GM23338 (cell line): ENCODE measurements at regions not wholly inside any gene's neighbourhood (a gene's known extent, or its start where the extent isn't known, plus 50 kb on each side); places are given as distances from the start of the nearest gene placed in this dataset.

Source experiments
- ATAC-seq: fragments of 200-7000 bp; cut with Tn5 transposase; 3 replicates; pipeline ENCODE4 v1.9.1; 2020
- DNase-seq: peaks from one replicate; pipeline ENCODE4 v3.0.0-alpha.2; 2015; ENCODE audit warnings: low spot score
- H2AFZ ChIP-seq: fragments of 200-600 bp; sonication (generic); 2 replicates; pipeline ENCODE4 v1.8.0; 2016; ENCODE audit warnings: antibody characterized with exemption, mild to moderate bottlenecking, moderate library complexity
- H3F3A ChIP-seq: fragments of 200-600 bp; sonication (generic); replicated peaks from 2 replicates; pipeline ENCODE4 v1.8.0; 2017; ENCODE audit warnings: antibody characterized with exemption, mixed run types, low read depth
- H3K27ac ChIP-seq: fragments of 200-600 bp; sonication (generic); 2 replicates; pipeline ENCODE4 v1.6.1; 2016; ENCODE audit warnings: low read depth
- H3K27me3 ChIP-seq: fragments of 200-600 bp; sonication (generic); 2 replicates; pipeline ENCODE4 v1.8.0; 2016; ENCODE audit warnings: mild to moderate bottlenecking, mixed run types, moderate library complexity; ENCODE audit not compliant: insufficient read depth
- H3K36me3 ChIP-seq: fragments of 200-600 bp; sonication (generic); 2 replicates; pipeline ENCODE4 v1.8.0; 2016; ENCODE audit warnings: mild to moderate bottlenecking; ENCODE audit not compliant: insufficient read depth
- H3K4me1 ChIP-seq: fragments of 200-600 bp; sonication (generic); 2 replicates; pipeline ENCODE4 v1.8.0; 2016; ENCODE audit warnings: mild to moderate bottlenecking, moderate library complexity; ENCODE audit not compliant: insufficient read depth
- H3K4me2 ChIP-seq: fragments of 200-600 bp; sonication (generic); 2 replicates; pipeline ENCODE4 v1.7.1; 2017; ENCODE audit warnings: mixed run types
- H3K4me3 ChIP-seq: fragments of 200-600 bp; sonication (generic); 2 replicates; pipeline ENCODE4 v1.6.1; 2016; ENCODE audit warnings: mixed run types
- H3K79me2 ChIP-seq: fragments of 200-600 bp; sonication (generic); replicated peaks from 2 replicates; pipeline ENCODE4 v1.8.0; 2017; ENCODE audit warnings: mild to moderate bottlenecking; ENCODE audit not compliant: insufficient read depth
- H3K9me2 ChIP-seq: fragments of 200-600 bp; sonication (generic); 2 replicates; pipeline ENCODE4 v1.8.0; 2017; ENCODE audit not compliant: insufficient read depth
- H4K20me1 ChIP-seq: fragments of 200-600 bp; sonication (generic); replicated peaks from 2 replicates; pipeline ENCODE4 v1.8.0; 2017; ENCODE audit warnings: mild to moderate bottlenecking; ENCODE audit not compliant: insufficient read depth
- H3K27ac Mint-ChIP-seq: 2 replicates; pipeline ENCODE4 v1.8.0; 2020; ENCODE audit warnings: inconsistent platforms, mild to moderate bottlenecking, moderate library complexity, mixed read lengths
- H3K27me3 Mint-ChIP-seq: 3 replicates; pipeline ENCODE4 v1.8.0; 2022; ENCODE audit warnings: low read depth, mild to moderate bottlenecking, moderate library complexity, mixed read lengths, inconsistent platforms; ENCODE audit not compliant: insufficient read depth, poor library complexity
- H3K36me3 Mint-ChIP-seq: 3 replicates; pipeline ENCODE4 v1.8.0; 2021; ENCODE audit warnings: low read depth, mild to moderate bottlenecking, inconsistent platforms, moderate library complexity, mixed read lengths
- H3K4me1 Mint-ChIP-seq: 3 replicates; pipeline ENCODE4 v1.8.0; 2020; ENCODE audit warnings: mild to moderate bottlenecking, inconsistent platforms, mixed read lengths
- H3K4me3 Mint-ChIP-seq: 3 replicates; pipeline ENCODE4 v1.8.0; 2021; ENCODE audit warnings: moderate library complexity, mild to moderate bottlenecking, inconsistent platforms, mixed read lengths
- H3K9me3 Mint-ChIP-seq: 3 replicates; pipeline ENCODE4 v1.8.0; 2020; ENCODE audit warnings: moderate library complexity, mild to moderate bottlenecking, inconsistent platforms, mixed read lengths
- CREB1 ChIP-seq: fragments of 250-450 bp; sonication (Bioruptor Pico); IDR thresholded peaks from 2 replicates; pipeline ENCODE4 v1.5.0; 2020; ENCODE audit warnings: low read depth, mild to moderate bottlenecking, moderate library complexity
- ETS1 ChIP-seq: IDR thresholded peaks from 2 replicates; pipeline ENCODE4 v1.6.1; 2016; ENCODE audit warnings: antibody characterized with exemption
- EZH2 ChIP-seq: fragments of 200-600 bp; sonication (generic); IDR thresholded peaks from one replicate; pipeline ENCODE4 v1.8.0; 2017; ENCODE audit warnings: antibody characterized with exemption, mild to moderate bottlenecking, low read depth; ENCODE audit not compliant: unreplicated experiment
- EZH2phosphoT487 ChIP-seq: fragments of 200-600 bp; sonication (generic); IDR thresholded peaks from one replicate; pipeline ENCODE4 v1.8.1; 2018; ENCODE audit warnings: antibody characterized with exemption; ENCODE audit not compliant: unreplicated experiment
- JUNB ChIP-seq: IDR thresholded peaks from one replicate; pipeline ENCODE4 v1.6.1; 2016; ENCODE audit warnings: antibody characterized with exemption; ENCODE audit not compliant: unreplicated experiment
- NANOG ChIP-seq: IDR thresholded peaks from 2 replicates; pipeline ENCODE4 v1.6.1; 2016; ENCODE audit warnings: antibody characterized with exemption, borderline replicate concordance
- POLR2AphosphoS5 ChIP-seq: IDR thresholded peaks from 2 replicates; pipeline ENCODE4 v1.6.1; 2016; ENCODE audit warnings: antibody characterized with exemption, low read depth
- REST ChIP-seq: IDR thresholded peaks from one replicate; pipeline ENCODE4 v1.6.1; 2018; ENCODE audit warnings: antibody characterized with exemption; ENCODE audit not compliant: unreplicated experiment
- STAT1 ChIP-seq: IDR thresholded peaks from one replicate; pipeline ENCODE4 v1.6.1; 2016; ENCODE audit warnings: antibody characterized with exemption; ENCODE audit not compliant: unreplicated experiment
- ZNF114 ChIP-seq: fragments of 250-450 bp; sonication (Bioruptor Pico); IDR thresholded peaks from 2 replicates; pipeline ENCODE4 v1.5.0; 2020; ENCODE audit warnings: mild to moderate bottlenecking, moderate library complexity
- ZNF331 ChIP-seq: fragments of 250-450 bp; sonication (Bioruptor Pico); IDR thresholded peaks from 2 replicates; pipeline ENCODE4 v1.5.0; 2020; ENCODE audit warnings: low read depth, mild to moderate bottlenecking, moderate library complexity
- TF ChIP-seq, protein P1 (sequence below): fragments of 250-450 bp; sonication (Bioruptor Pico); IDR thresholded peaks from 2 replicates; pipeline ENCODE4 v1.5.0; 2020; ENCODE audit warnings: mild to moderate bottlenecking, moderate library complexity
- TF ChIP-seq, protein P2 (sequence below), 2 experiments: fragments of 200-600 bp in 1 of 2; sonication (generic) in 1 of 2; conservative IDR thresholded peaks; 2 replicates each; pipeline versions ENCODE4 v1.5.1 to v1.6.1; 2016 to 2017; ENCODE audit warnings: antibody characterized with exemption in 2 of 2, low read depth in 2 of 2, mild to moderate bottlenecking in 2 of 2, moderate library complexity in 1 of 2

GRCh38 chr6:72466471-72466870 lies 155.4 kb upstream of the KCNQ5 start:
- Histone ChIP-seq H3K36me3 (no peaks in the 10 kb centered on the region), H3K4me2 (no peak overlapping the region), H3K4me1 (no peaks in the 10 kb centered on the region), H2AFZ (no peak overlapping the region), H3K9me2 (0 out of 2 replicates have a peak, but pooled peaks cover 4% of the 10 kb centered on the region), H3K79me2 (no peaks in the 10 kb centered on the region), H4K20me1 (no peaks in the 10 kb centered on the region), H3K27ac (no peak overlapping the region), H3F3A (no peaks in the 10 kb centered on the region), H3K4me3 (no peak overlapping the region), H3K27me3 (no peaks in the 10 kb centered on the region)
- ATAC-seq, result no peak
- Mint-ChIP-seq H3K36me3 (peaks cover 8% of the 10 kb centered on the region; the same call in 2 of the 3 replicates), H3K27ac (no peak overlapping the region), H3K4me3 (no peak overlapping the region), H3K27me3 (no peaks in the 10 kb centered on the region), H3K9me3 (peaks cover 27% of the 10 kb centered on the region), H3K4me1 (no peaks in the 10 kb centered on the region)
- TF ChIP-seq ZNF114 (CRISPR knock-in tag) (no peak), JUNB (no peak), CREB1 (CRISPR knock-in tag) (no peak), NANOG (no peak), STAT1 (no peak), EZH2 (no peak), ZNF331 (CRISPR knock-in tag) (no peak), POLR2AphosphoS5 (no peak), REST (no peak), ETS1 (no peak), EZH2phosphoT487 (no peak)
- TF ChIP-seq, protein P1, sequence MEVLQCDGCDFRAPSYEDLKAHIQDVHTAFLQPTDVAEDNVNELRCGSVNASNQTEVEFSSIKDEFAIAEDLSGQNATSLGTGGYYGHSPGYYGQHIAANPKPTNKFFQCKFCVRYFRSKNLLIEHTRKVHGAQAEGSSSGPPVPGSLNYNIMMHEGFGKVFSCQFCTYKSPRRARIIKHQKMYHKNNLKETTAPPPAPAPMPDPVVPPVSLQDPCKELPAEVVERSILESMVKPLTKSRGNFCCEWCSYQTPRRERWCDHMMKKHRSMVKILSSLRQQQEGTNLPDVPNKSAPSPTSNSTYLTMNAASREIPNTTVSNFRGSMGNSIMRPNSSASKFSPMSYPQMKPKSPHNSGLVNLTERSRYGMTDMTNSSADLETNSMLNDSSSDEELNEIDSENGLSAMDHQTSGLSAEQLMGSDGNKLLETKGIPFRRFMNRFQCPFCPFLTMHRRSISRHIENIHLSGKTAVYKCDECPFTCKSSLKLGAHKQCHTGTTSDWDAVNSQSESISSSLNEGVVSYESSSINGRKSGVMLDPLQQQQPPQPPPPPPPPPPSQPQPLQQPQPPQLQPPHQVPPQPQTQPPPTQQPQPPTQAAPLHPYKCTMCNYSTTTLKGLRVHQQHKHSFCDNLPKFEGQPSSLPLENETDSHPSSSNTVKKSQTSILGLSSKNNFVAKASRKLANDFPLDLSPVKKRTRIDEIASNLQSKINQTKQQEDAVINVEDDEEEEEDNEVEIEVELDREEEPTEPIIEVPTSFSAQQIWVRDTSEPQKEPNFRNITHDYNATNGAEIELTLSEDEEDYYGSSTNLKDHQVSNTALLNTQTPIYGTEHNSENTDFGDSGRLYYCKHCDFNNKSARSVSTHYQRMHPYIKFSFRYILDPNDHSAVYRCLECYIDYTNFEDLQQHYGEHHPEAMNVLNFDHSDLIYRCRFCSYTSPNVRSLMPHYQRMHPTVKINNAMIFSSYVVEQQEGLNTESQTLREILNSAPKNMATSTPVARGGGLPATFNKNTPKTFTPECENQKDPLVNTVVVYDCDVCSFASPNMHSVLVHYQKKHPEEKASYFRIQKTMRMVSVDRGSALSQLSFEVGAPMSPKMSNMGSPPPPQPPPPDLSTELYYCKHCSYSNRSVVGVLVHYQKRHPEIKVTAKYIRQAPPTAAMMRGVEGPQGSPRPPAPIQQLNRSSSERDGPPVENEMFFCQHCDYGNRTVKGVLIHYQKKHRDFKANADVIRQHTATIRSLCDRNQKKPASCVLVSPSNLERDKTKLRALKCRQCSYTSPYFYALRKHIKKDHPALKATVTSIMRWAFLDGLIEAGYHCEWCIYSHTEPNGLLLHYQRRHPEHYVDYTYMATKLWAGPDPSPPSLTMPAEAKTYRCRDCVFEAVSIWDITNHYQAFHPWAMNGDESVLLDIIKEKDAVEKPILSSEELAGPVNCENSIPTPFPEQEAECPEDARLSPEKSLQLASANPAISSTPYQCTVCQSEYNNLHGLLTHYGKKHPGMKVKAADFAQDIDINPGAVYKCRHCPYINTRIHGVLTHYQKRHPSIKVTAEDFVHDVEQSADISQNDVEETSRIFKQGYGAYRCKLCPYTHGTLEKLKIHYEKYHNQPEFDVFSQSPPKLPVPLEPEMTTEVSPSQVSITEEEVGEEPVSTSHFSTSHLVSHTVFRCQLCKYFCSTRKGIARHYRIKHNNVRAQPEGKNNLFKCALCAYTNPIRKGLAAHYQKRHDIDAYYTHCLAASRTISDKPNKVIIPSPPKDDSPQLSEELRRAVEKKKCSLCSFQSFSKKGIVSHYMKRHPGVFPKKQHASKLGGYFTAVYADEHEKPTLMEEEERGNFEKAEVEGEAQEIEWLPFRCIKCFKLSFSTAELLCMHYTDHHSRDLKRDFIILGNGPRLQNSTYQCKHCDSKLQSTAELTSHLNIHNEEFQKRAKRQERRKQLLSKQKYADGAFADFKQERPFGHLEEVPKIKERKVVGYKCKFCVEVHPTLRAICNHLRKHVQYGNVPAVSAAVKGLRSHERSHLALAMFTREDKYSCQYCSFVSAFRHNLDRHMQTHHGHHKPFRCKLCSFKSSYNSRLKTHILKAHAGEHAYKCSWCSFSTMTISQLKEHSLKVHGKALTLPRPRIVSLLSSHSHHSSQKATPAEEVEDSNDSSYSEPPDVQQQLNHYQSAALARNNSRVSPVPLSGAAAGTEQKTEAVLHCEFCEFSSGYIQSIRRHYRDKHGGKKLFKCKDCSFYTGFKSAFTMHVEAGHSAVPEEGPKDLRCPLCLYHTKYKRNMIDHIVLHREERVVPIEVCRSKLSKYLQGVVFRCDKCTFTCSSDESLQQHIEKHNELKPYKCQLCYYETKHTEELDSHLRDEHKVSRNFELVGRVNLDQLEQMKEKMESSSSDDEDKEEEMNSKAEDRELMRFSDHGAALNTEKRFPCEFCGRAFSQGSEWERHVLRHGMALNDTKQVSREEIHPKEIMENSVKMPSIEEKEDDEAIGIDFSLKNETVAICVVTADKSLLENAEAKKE (CRISPR knock-in tag), result no peak
- TF ChIP-seq, protein P2, sequence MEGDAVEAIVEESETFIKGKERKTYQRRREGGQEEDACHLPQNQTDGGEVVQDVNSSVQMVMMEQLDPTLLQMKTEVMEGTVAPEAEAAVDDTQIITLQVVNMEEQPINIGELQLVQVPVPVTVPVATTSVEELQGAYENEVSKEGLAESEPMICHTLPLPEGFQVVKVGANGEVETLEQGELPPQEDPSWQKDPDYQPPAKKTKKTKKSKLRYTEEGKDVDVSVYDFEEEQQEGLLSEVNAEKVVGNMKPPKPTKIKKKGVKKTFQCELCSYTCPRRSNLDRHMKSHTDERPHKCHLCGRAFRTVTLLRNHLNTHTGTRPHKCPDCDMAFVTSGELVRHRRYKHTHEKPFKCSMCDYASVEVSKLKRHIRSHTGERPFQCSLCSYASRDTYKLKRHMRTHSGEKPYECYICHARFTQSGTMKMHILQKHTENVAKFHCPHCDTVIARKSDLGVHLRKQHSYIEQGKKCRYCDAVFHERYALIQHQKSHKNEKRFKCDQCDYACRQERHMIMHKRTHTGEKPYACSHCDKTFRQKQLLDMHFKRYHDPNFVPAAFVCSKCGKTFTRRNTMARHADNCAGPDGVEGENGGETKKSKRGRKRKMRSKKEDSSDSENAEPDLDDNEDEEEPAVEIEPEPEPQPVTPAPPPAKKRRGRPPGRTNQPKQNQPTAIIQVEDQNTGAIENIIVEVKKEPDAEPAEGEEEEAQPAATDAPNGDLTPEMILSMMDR (conservative IDR thresholded peaks at IDR 0.05; ENCODE audit: low read depth in 2 of 2), result no peak
- DNase-seq, result no peak
